ENCODE measurements at regions not wholly inside any gene's neighbourhood (a gene's known extent, or its start where the extent isn't known, plus 50 kb on each side); places are given as distances from the start of the nearest gene placed in this dataset.
"Not testable (repeated sequence)": the region's sequence is repeated elsewhere in the genome, so short reads cannot be mapped to it uniquely, and the experiment has no call there.

- in situ Hi-C loops (cut with HindIII; ENCODE audit: low pct_ligation_motif_present, low pct_unique_long_range_greater_than_20kb, low sequenced_read_pairs) = no loop called here
- peak; percentile 19 for DNase-seq
Observed at GRCh38 chr6:119978274-119978889, 628.8 kb upstream of the MAN1A1 start.

- DNase-seq = no peak
- in situ Hi-C loops (cut with HindIII; ENCODE audit: low pct_ligation_motif_present, low pct_unique_long_range_greater_than_20kb, low sequenced_read_pairs) = no loop called here
Observed at GRCh38 chr6:119974430-119975159, 625.0 kb upstream of the MAN1A1 start.

- no peak for DNase-seq
- in situ Hi-C loops (cut with HindIII; ENCODE audit: low pct_ligation_motif_present, low pct_unique_long_range_greater_than_20kb, low sequenced_read_pairs) = no loop called here
Observed at GRCh38 chr6:119966484-119966883, 616.9 kb upstream of the MAN1A1 start.

- in situ Hi-C loops (cut with HindIII; ENCODE audit: low pct_ligation_motif_present, low pct_unique_long_range_greater_than_20kb, low sequenced_read_pairs) = no loop called here
- no peak for DNase-seq
Observed at GRCh38 chr6:119965900-119966299, 616.3 kb upstream of the MAN1A1 start.

- in situ Hi-C loops (cut with HindIII; ENCODE audit: low pct_ligation_motif_present, low pct_unique_long_range_greater_than_20kb, low sequenced_read_pairs) = no loop called here
Observed at GRCh38 chr6:119965008-119965407, 615.4 kb upstream of the MAN1A1 start.

GRCh38 chr6:119962505-119962904 lies 612.9 kb upstream of the MAN1A1 start:
- DNase-seq = no peak
- in situ Hi-C loops (cut with HindIII; ENCODE audit: low pct_ligation_motif_present, low pct_unique_long_range_greater_than_20kb, low sequenced_read_pairs) = no loop called here

More at GRCh38 chr6:119965008-119965407, 615.4 kb upstream of the MAN1A1 start:
- no peak for DNase-seq

- DNase-seq = no peak
- in situ Hi-C loops (cut with HindIII; ENCODE audit: low pct_ligation_motif_present, low pct_unique_long_range_greater_than_20kb, low sequenced_read_pairs) = no loop called here
Observed at GRCh38 chr6:119961450-119961849, 611.9 kb upstream of the MAN1A1 start.

GRCh38 chr6:119960456-119960855 lies 610.9 kb upstream of the MAN1A1 start:
- in situ Hi-C loops (cut with HindIII; ENCODE audit: low pct_ligation_motif_present, low pct_unique_long_range_greater_than_20kb, low sequenced_read_pairs) = no loop called here
- no peak for DNase-seq

GRCh38 chr6:119960036-119960435 lies 610.5 kb upstream of the MAN1A1 start:
- no peak for DNase-seq
- in situ Hi-C loops (cut with HindIII; ENCODE audit: low pct_ligation_motif_present, low pct_unique_long_range_greater_than_20kb, low sequenced_read_pairs) = no loop called here

- in situ Hi-C loops (cut with HindIII; ENCODE audit: low pct_ligation_motif_present, low pct_unique_long_range_greater_than_20kb, low sequenced_read_pairs) = no loop called here
Observed at GRCh38 chr6:119957195-119957594, 607.6 kb upstream of the MAN1A1 start.

GRCh38 chr6:119952696-119953095 lies 603.1 kb upstream of the MAN1A1 start:
- DNase-seq = no peak
- in situ Hi-C loops (cut with HindIII; ENCODE audit: low pct_ligation_motif_present, low pct_unique_long_range_greater_than_20kb, low sequenced_read_pairs) = no loop called here

More at GRCh38 chr6:119957195-119957594, 607.6 kb upstream of the MAN1A1 start:
- no peak for DNase-seq

- in situ Hi-C loops (cut with HindIII; ENCODE audit: low pct_ligation_motif_present, low pct_unique_long_range_greater_than_20kb, low sequenced_read_pairs) = no loop called here
- DNase-seq = no peak
Observed at GRCh38 chr6:119950681-119951080, 601.1 kb upstream of the MAN1A1 start.

- DNase-seq = no peak
- in situ Hi-C loops (cut with HindIII; ENCODE audit: low pct_ligation_motif_present, low pct_unique_long_range_greater_than_20kb, low sequenced_read_pairs) = no loop called here
Observed at GRCh38 chr6:119942078-119942752, 592.7 kb upstream of the MAN1A1 start.

- in situ Hi-C loops (cut with HindIII; ENCODE audit: low pct_ligation_motif_present, low pct_unique_long_range_greater_than_20kb, low sequenced_read_pairs) = no loop called here
- no peak for DNase-seq
Observed at GRCh38 chr6:119938752-119939151, 589.2 kb upstream of the MAN1A1 start.

- no peak for DNase-seq
- in situ Hi-C loops (cut with HindIII; ENCODE audit: low pct_ligation_motif_present, low pct_unique_long_range_greater_than_20kb, low sequenced_read_pairs) = no loop called here
Observed at GRCh38 chr6:119934816-119935215, 585.3 kb upstream of the MAN1A1 start.

- in situ Hi-C loops (cut with HindIII; ENCODE audit: low pct_ligation_motif_present, low pct_unique_long_range_greater_than_20kb, low sequenced_read_pairs) = no loop called here
Observed at GRCh38 chr6:119929121-119929520, 579.6 kb upstream of the MAN1A1 start.

GRCh38 chr6:119924888-119925287 lies 575.3 kb upstream of the MAN1A1 start:
- DNase-seq; in situ Hi-C loops (cut with HindIII; ENCODE audit: low pct_ligation_motif_present, low pct_unique_long_range_greater_than_20kb, low sequenced_read_pairs): not testable (repeated sequence)

More at GRCh38 chr6:119929121-119929520, 579.6 kb upstream of the MAN1A1 start:
- DNase-seq = no peak

GRCh38 chr6:119922814-119923213 lies 573.3 kb upstream of the MAN1A1 start:
- in situ Hi-C loops (cut with HindIII; ENCODE audit: low pct_ligation_motif_present, low pct_unique_long_range_greater_than_20kb, low sequenced_read_pairs) = no loop called here
- DNase-seq = no peak

- in situ Hi-C loops (cut with HindIII; ENCODE audit: low pct_ligation_motif_present, low pct_unique_long_range_greater_than_20kb, low sequenced_read_pairs) = no loop called here
- DNase-seq = no peak
Observed at GRCh38 chr6:119921491-119922010, 572.0 kb upstream of the MAN1A1 start.
